ENCODE measurements at regions not wholly inside any gene's neighbourhood (a gene's known extent, or its start where the extent isn't known, plus 50 kb on each side); places are given as distances from the start of the nearest gene placed in this dataset.

DNA sequence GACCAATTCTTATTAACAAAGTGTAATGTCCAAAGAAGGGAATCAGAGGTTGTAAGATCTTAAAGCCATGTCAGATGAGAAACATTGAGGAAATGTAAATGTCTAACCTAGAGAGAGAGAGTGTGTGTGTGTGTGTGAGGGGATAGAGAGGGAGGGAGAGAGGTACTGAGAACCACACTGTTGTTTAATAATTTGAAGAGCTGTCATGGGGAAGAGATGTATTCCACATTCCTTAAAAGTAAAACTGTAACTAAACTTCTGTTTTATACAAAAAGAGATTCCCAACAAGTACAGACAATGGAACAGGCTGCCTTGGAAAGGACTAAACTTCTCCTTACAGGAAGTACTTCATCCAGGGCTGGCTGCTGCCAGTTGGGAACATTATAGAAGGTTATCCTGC, 68.9 kb upstream of the BOC start:
- TF ChIP-seq MECOM (CRISPR knock-in tag; IDR thresholded peaks at IDR 0.05), result no peak
- TF ChIP-seq ZNF134 (CRISPR knock-in tag; conservative IDR thresholded peaks at IDR 0.05), result no peak
- no peak for TF ChIP-seq RCOR1 (IDR thresholded peaks at IDR 0.05; ENCODE audit: borderline replicate concordance in 1 of 2, low read depth in 2 of 2, low read length in 2 of 2)
- TF ChIP-seq POLR2G (IDR thresholded peaks at IDR 0.05; ENCODE audit: low read depth, low read length), result no peak
- TF ChIP-seq, protein P1, sequence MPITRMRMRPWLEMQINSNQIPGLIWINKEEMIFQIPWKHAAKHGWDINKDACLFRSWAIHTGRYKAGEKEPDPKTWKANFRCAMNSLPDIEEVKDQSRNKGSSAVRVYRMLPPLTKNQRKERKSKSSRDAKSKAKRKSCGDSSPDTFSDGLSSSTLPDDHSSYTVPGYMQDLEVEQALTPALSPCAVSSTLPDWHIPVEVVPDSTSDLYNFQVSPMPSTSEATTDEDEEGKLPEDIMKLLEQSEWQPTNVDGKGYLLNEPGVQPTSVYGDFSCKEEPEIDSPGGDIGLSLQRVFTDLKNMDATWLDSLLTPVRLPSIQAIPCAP (CRISPR knock-in tag; IDR thresholded peaks at IDR 0.05; ENCODE audit: borderline replicate concordance), result no peak
- no peak for TF ChIP-seq RAD51 (IDR thresholded peaks at IDR 0.05; ENCODE audit: borderline replicate concordance, low read depth)
- BruUV-seq (replicated peaks), result no TSS peak
- no peak overlapping the region for H3K4me3 ChIP-seq
- FAIRE-seq (no peak), DNase-seq (ENCODE audit: extremely low read depth in 1 of 4, low spot score in 3 of 4) (no peak), ATAC-seq (no peak)
- peaks cover 0 to 3% of the 10 kb centered on the region in 2 experiments; a peak in 1 of 5 replicates for H3K27me3 ChIP-seq (ENCODE audit: control insufficient read depth in 2 of 2, insufficient read depth in 2 of 2, low read length in 2 of 2)
- H3K9ac ChIP-seq (ENCODE audit: insufficient read depth in 1 of 2, low read depth in 2 of 2, low read length in 2 of 2), result no peak overlapping the region
- no peaks in the 10 kb centered on the region for H3K9me3 ChIP-seq (replicated peaks; ENCODE audit: control insufficient read depth, insufficient read depth, low read depth, low read length)
- no peaks in the 10 kb centered on the region for H4K20me1 ChIP-seq (replicated peaks; ENCODE audit: control insufficient read depth, insufficient read depth, low read length)
- H3K4me2 ChIP-seq (ENCODE audit: insufficient read depth, low read length), result no peak overlapping the region
- CTCF ChIA-PET (ENCODE audit: low intra/inter-chr PET ratio), result no interaction called here
- POLR2A ChIA-PET, result no interaction called here
- in situ Hi-C loops (cut with MboI), result no loop called here
- no peaks in the 10 kb centered on the region for H3K36me3 ChIP-seq (ENCODE audit: control insufficient read depth, insufficient read depth, low read length)
- no peak overlapping the region for H3K27ac ChIP-seq (ENCODE audit: extremely low read depth, low read depth, low read length)
- H3K4me1 ChIP-seq (replicated peaks in 1 of 2; ENCODE audit: control insufficient read depth in 2 of 2, insufficient read depth in 2 of 2, low read length in 2 of 2), result no peaks in the 10 kb centered on the region
- H2AFZ ChIP-seq (ENCODE audit: low read depth, low read length), result no peak overlapping the region
- intact Hi-C loops (cut with micrococcal nuclease), result no loop called here
- H3K79me2 ChIP-seq (ENCODE audit: control insufficient read depth, insufficient read depth, low read length), result no peaks in the 10 kb centered on the region
- no peaks in the 10 kb centered on the region for H3K9me1 ChIP-seq (ENCODE audit: control insufficient read depth, insufficient read depth, low read length)

DNA sequence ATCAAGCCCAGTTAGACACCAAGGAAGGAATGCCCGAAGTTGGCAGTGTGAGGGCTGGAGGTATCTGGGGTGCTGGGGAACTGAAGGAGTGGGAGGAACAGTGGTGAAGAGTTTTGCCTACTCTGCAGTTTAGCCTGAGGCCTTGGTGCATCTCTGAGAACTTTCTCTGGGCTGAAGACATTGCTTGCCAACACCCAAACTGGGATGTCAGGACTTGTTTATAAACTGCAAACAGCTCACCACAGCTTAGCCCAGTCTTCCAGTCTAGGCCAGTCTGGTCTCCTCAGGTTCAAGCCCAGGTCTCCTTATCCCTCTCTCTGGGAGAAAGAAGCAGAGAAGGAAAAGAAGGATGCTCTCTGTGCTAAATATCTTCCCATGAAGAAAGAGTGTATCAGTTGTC, 68.0 kb upstream of the BOC start:
- POLR2A ChIA-PET, result no interaction called here
- no peak overlapping the region for H3K9ac ChIP-seq (ENCODE audit: insufficient read depth in 1 of 2, low read depth in 2 of 2, low read length in 2 of 2)
- FAIRE-seq (no peak), ATAC-seq (no peak), DNase-seq (ENCODE audit: extremely low read depth in 1 of 4, low spot score in 3 of 4) (no peak)
- no peaks in the 10 kb centered on the region for H4K20me1 ChIP-seq (replicated peaks; ENCODE audit: control insufficient read depth, insufficient read depth, low read length)
- H3K4me2 ChIP-seq (ENCODE audit: insufficient read depth, low read length), result no peak overlapping the region
- CTCF ChIA-PET (ENCODE audit: low intra/inter-chr PET ratio), result no interaction called here
- H3K9me1 ChIP-seq (ENCODE audit: control insufficient read depth, insufficient read depth, low read length), result no peaks in the 10 kb centered on the region
- H3K27me3 ChIP-seq (ENCODE audit: control insufficient read depth in 2 of 2, insufficient read depth in 2 of 2, low read length in 2 of 2), result peaks cover 0 to 3% of the 10 kb centered on the region in 2 experiments; a peak in 2 of 5 replicates
- in situ Hi-C loops (cut with MboI), result no loop called here
- no peak for TF ChIP-seq RBBP5 (IDR thresholded peaks at IDR 0.05; ENCODE audit: borderline replicate concordance, insufficient read depth, low read length, poor library complexity, severe bottlenecking)
- no peaks in the 10 kb centered on the region for H3K79me2 ChIP-seq (ENCODE audit: control insufficient read depth, insufficient read depth, low read length)
- WGBS (ENCODE audit: insufficient coverage, low coverage, missing lambda C conversion rate), result 0% methylated on average over 1 of the region's 1 CpG
- H3K36me3 ChIP-seq (ENCODE audit: control insufficient read depth, insufficient read depth, low read length), result no peaks in the 10 kb centered on the region
- intact Hi-C loops (cut with micrococcal nuclease), result no loop called here
- no peak overlapping the region for H2AFZ ChIP-seq (ENCODE audit: low read depth, low read length)
- no TSS peak for BruUV-seq (replicated peaks)
- no peaks in the 10 kb centered on the region for H3K9me3 ChIP-seq (replicated peaks; ENCODE audit: control insufficient read depth, insufficient read depth, low read depth, low read length)
- H3K27ac ChIP-seq (ENCODE audit: extremely low read depth, low read depth, low read length), result no peak overlapping the region
- no peaks in the 10 kb centered on the region for H3K4me1 ChIP-seq (replicated peaks in 1 of 2; ENCODE audit: control insufficient read depth in 2 of 2, insufficient read depth in 2 of 2, low read length in 2 of 2)
- no peak overlapping the region for H3K4me3 ChIP-seq

Measured in K562 (cell line).